ENCODE measurements at regions not wholly inside any gene's neighbourhood (a gene's known extent, or its start where the extent isn't known, plus 50 kb on each side); places are given as distances from the start of the nearest gene placed in this dataset.

- no peak for TF ChIP-seq BHLHE40 (IDR thresholded peaks at IDR 0.05; ENCODE audit: low read depth, low read length)
- TF ChIP-seq CTCF (IDR thresholded peaks at IDR 0.05) = no peak
- no peak for TF ChIP-seq ESRRA (IDR thresholded peaks at IDR 0.05; ENCODE audit: borderline replicate concordance, low read length)
- no peak for TF ChIP-seq POLR2A (IDR thresholded peaks at IDR 0.05; ENCODE audit: low read length)
- no peak for TF ChIP-seq SMC3 (IDR thresholded peaks at IDR 0.05)
- TF ChIP-seq RAD21 (conservative IDR thresholded peaks at IDR 0.05 in 1 of 2, IDR thresholded peaks at IDR 0.05 in 1 of 2) = no peak
- TF ChIP-seq REST (IDR thresholded peaks at IDR 0.05) = no peak
- no peak for TF ChIP-seq CHD2 (IDR thresholded peaks at IDR 0.05; ENCODE audit: low read length, partially characterized antibody)
- TF ChIP-seq KDM1A (IDR thresholded peaks at IDR 0.05; ENCODE audit: low read depth) = no peak
- TF ChIP-seq POLR2AphosphoS2 (conservative IDR thresholded peaks at IDR 0.05; ENCODE audit: low read length) = no peak
- TF ChIP-seq ATOH8 (CRISPR knock-in tag; IDR thresholded peaks at IDR 0.05; ENCODE audit: low read depth) = no peak
- TF ChIP-seq RNF2 (IDR thresholded peaks at IDR 0.05; ENCODE audit: borderline replicate concordance, low read depth) = no peak
These were observed 541.3 kb upstream of the SLC39A10 start for GRCh38 chr2:195115738-195116137.
